IMR-90 (cell line): ENCODE measurements at regions not wholly inside any gene's neighbourhood (a gene's known extent, or its start where the extent isn't known, plus 50 kb on each side); places are given as distances from the start of the nearest gene placed in this dataset.

Experiments used
- ATAC-seq: fragments of 200-7000 bp; cut with Tn5 transposase; 2 replicates; pipeline ENCODE4 v1.9.1; 2020; ENCODE audit warnings: low read depth, mild to moderate bottlenecking, moderate library complexity
- BruUV-seq: library from RNA; stranded (reverse); fragments of 400-500 nt; replicated peaks from 2 replicates; lab custom pipeline; 2021; lab: Mats Ljungman, UMichigan
- CTCF ChIA-PET: fragments of 300-600 bp; formaldehyde crosslinking; extraction: SDS; loops from one replicate; lab custom pipeline; 2021; ENCODE audit warnings: antibody characterized with exemption; lab: Yijun Ruan, JAX
- POLR2A ChIA-PET: fragments of 300-600 bp; sonication (Branson Sonifier 250); formaldehyde crosslinking; loops from one replicate; lab custom pipeline; 2022; ENCODE audit warnings: antibody characterized with exemption; ENCODE audit not compliant: unreplicated experiment; lab: Charles Lee
- DNase-seq: peaks from one replicate; pipeline ENCODE4 v3.0.0; 2013
- H2AFZ ChIP-seq: replicated peaks from 2 replicates; pipeline ENCODE3; 2013; ENCODE audit warnings: low read length, mild to moderate bottlenecking; ENCODE audit not compliant: poor library complexity
- H2AK5ac ChIP-seq: 2 replicates; pipeline ENCODE4 v1.6.1; 2013; ENCODE audit warnings: low read depth, low read length, inconsistent platforms
- H2AK9ac ChIP-seq: replicated peaks from 2 replicates; pipeline ENCODE3; 2013; ENCODE audit warnings: mild to moderate bottlenecking, low read depth, low read length, moderate library complexity; ENCODE audit not compliant: poor library complexity
- H2BK120ac ChIP-seq: 2 replicates; pipeline ENCODE4 v1.6.1; 2013; ENCODE audit warnings: low read depth, low read length, inconsistent platforms
- H2BK15ac ChIP-seq: 3 replicates; pipeline ENCODE4 v1.6.1; 2013; ENCODE audit warnings: low read depth, low read length, inconsistent platforms
- H2BK20ac ChIP-seq: 2 replicates; pipeline ENCODE4 v1.6.1; 2013; ENCODE audit warnings: low read depth, mild to moderate bottlenecking, inconsistent platforms, low read length, moderate library complexity
- H2BK5ac ChIP-seq: 2 replicates; pipeline ENCODE4 v1.6.1; 2013; ENCODE audit warnings: mild to moderate bottlenecking, low read depth, low read length, inconsistent platforms; ENCODE audit not compliant: poor library complexity, severe bottlenecking
- H3K14ac ChIP-seq: replicated peaks from 2 replicates; pipeline ENCODE4 v1.6.1; 2013; ENCODE audit warnings: low read depth, low read length, inconsistent platforms
- H3K18ac ChIP-seq: 2 replicates; pipeline ENCODE4 v1.6.1; 2013; ENCODE audit warnings: low read depth, low read length, control low read depth
- H3K23ac ChIP-seq: 2 replicates; pipeline ENCODE4 v1.6.1; 2013; ENCODE audit warnings: low read depth, low read length, inconsistent platforms
- H3K27ac ChIP-seq: 2 replicates; pipeline ENCODE4 v1.5.1; 2013; ENCODE audit warnings: mild to moderate bottlenecking, control low read depth, low read length; ENCODE audit not compliant: insufficient read depth
- H3K27me3 ChIP-seq: 2 replicates; pipeline ENCODE4 v1.6.1; 2013; ENCODE audit warnings: low read length; ENCODE audit not compliant: control insufficient read depth, insufficient read depth
- H3K36me3 ChIP-seq: 2 replicates; pipeline ENCODE4 v1.6.1; 2013; ENCODE audit warnings: low read length, mixed read lengths; ENCODE audit not compliant: control insufficient read depth, insufficient read depth
- H3K4ac ChIP-seq: 2 replicates; pipeline ENCODE4 v1.6.1; 2013; ENCODE audit warnings: low read depth, low read length, inconsistent platforms
- H3K4me1 ChIP-seq: 2 replicates; pipeline ENCODE4 v1.6.1; 2013; ENCODE audit warnings: low read length, mixed read lengths; ENCODE audit not compliant: control insufficient read depth, insufficient read depth
- H3K4me2 ChIP-seq: 2 replicates; pipeline ENCODE4 v1.6.1; 2013; ENCODE audit warnings: low read depth, mild to moderate bottlenecking, control low read depth, low read length, moderate library complexity
- H3K4me3 ChIP-seq: 2 replicates; pipeline ENCODE4 v1.5.1; 2013; ENCODE audit warnings: low read depth, mild to moderate bottlenecking, control low read depth, low read length, moderate library complexity; ENCODE audit not compliant: insufficient read depth
- H3K56ac ChIP-seq: 2 replicates; pipeline ENCODE4 v1.6.1; 2013; ENCODE audit warnings: low read length, inconsistent platforms; ENCODE audit not compliant: insufficient read depth; ENCODE audit errors: extremely low read depth
- H3K79me1 ChIP-seq, 2 experiments: 2 replicates each; pipeline ENCODE4 v1.6.1; 2013; ENCODE audit warnings: low read length in 2 of 2, inconsistent platforms in 1 of 2, low read depth in 1 of 2
- H3K9ac ChIP-seq: 2 replicates; pipeline ENCODE4 v1.6.1; 2013; ENCODE audit warnings: low read depth, low read length, control low read depth
- H3K9me1 ChIP-seq: 2 replicates; pipeline ENCODE4 v1.6.1; 2013; ENCODE audit warnings: low read length, inconsistent platforms; ENCODE audit not compliant: insufficient read depth
- H3K9me3 ChIP-seq: 2 replicates; pipeline ENCODE4 v1.6.1; 2013; ENCODE audit warnings: low read length; ENCODE audit not compliant: control insufficient read depth, insufficient read depth
- H4K20me1 ChIP-seq: 2 replicates; pipeline ENCODE4 v1.6.1; 2013; ENCODE audit warnings: low read length, inconsistent platforms; ENCODE audit not compliant: insufficient read depth
- H4K5ac ChIP-seq: 2 replicates; pipeline ENCODE4 v1.6.1; 2013; ENCODE audit warnings: mild to moderate bottlenecking, low read depth, low read length, control low read depth
- H4K8ac ChIP-seq, 2 experiments: 2 replicates each; pipeline ENCODE4 v1.6.1; 2013; ENCODE audit warnings: low read depth in 2 of 2, low read length in 2 of 2, control low read depth in 1 of 2, inconsistent platforms in 1 of 2
- H4K91ac ChIP-seq: 2 replicates; pipeline ENCODE4 v1.6.1; 2013; ENCODE audit warnings: low read depth, low read length, inconsistent platforms; ENCODE audit not compliant: insufficient read depth
- CEBPB ChIP-seq: IDR thresholded peaks from 2 replicates; pipeline ENCODE4 v1.6.1; 2012; ENCODE audit warnings: low read depth, low read length, improper control_type of control experiment
- FOS ChIP-seq: fragments of 150-350 bp; IDR thresholded peaks from 2 replicates; pipeline ENCODE4 v1.6.1; 2016; ENCODE audit warnings: low read depth, low read length
- MAZ ChIP-seq: IDR thresholded peaks from 2 replicates; pipeline ENCODE4 v1.6.1; 2012; ENCODE audit warnings: low read depth, mild to moderate bottlenecking, low read length, improper control_type of control experiment, moderate library complexity, borderline replicate concordance
- NFE2L2 ChIP-seq: fragments of 150-350 bp; IDR thresholded peaks from 2 replicates; pipeline ENCODE4 v1.6.1; 2016; ENCODE audit warnings: low read depth, mild to moderate bottlenecking, low read length
- SMC3 ChIP-seq: fragments of 150-350 bp; IDR thresholded peaks from 2 replicates; pipeline ENCODE4 v1.6.1; 2016; ENCODE audit warnings: low read depth, mild to moderate bottlenecking, antibody characterized with exemption, low read length, moderate library complexity
- USF2 ChIP-seq: fragments of 150-350 bp; IDR thresholded peaks from 2 replicates; pipeline ENCODE4 v1.6.1; 2017; ENCODE audit warnings: mild to moderate bottlenecking, antibody characterized with exemption, low read length, low read depth
- WGBS, 2 experiments: methylation state at CpG; one replicate each; pipeline versions ENCODE4 v1.1.5 to v1.1.7; 2013; ENCODE audit warnings: missing lambda C conversion rate in 2 of 2; ENCODE audit not compliant: insufficient read length in 1 of 2; ENCODE audit errors: extremely low coverage in 2 of 2; 5-methylcytosine and 5-hydroxymethylcytosine counted together
- dilution Hi-C: fragments of 300-500 bp; cut with HindIII; formaldehyde crosslinking; loops from one replicate; pipeline ENCODE4 v1.14.3; 2018; ENCODE audit warnings: low sequenced_read_pairs; ENCODE audit not compliant: unreplicated experiment
- in situ Hi-C: fragments of 300-500 bp; cut with MboI; formaldehyde crosslinking; loops from 3 replicates; pipeline ENCODE4 v1.14.3; 2019; ENCODE audit warnings: low sequenced_read_pairs, inconsistent platforms, mixed read lengths
- intact Hi-C: fragments of 100-400 bp; cut with micrococcal nuclease; formaldehyde crosslinking; loops from 2 replicates; pipeline ENCODE4 v1.10.0; 2022

- H2AFZ ChIP-seq: no peak overlapping the region
- H3K14ac ChIP-seq: no peak overlapping the region
- no peak overlapping the region for H3K4me2 ChIP-seq
- no peaks in the 10 kb centered on the region for H3K79me1 ChIP-seq
- ATAC-seq (no peak), DNase-seq (no peak)
- no peak overlapping the region for H2BK120ac ChIP-seq
- H4K91ac ChIP-seq: no peak overlapping the region
- H3K4me3 ChIP-seq: no peak overlapping the region
- TF ChIP-seq USF2: no peak
- no peak for TF ChIP-seq MAZ
- TF ChIP-seq CEBPB: no peak
- no peak for TF ChIP-seq FOS
- no peak for TF ChIP-seq SMC3
- TF ChIP-seq NFE2L2: no peak
- no peak overlapping the region for H3K23ac ChIP-seq
- H3K4ac ChIP-seq: no peak overlapping the region
- H2BK15ac ChIP-seq: no peak overlapping the region
- no peaks in the 10 kb centered on the region for H3K9me1 ChIP-seq
- H2AK5ac ChIP-seq: no peak overlapping the region
- no peaks in the 10 kb centered on the region for H3K4me1 ChIP-seq
- no peaks in the 10 kb centered on the region for H4K20me1 ChIP-seq
- POLR2A ChIA-PET: no interaction called here
- WGBS, 2 experiments: no CpG with 5 or more reads among the region's 2 CpGs
- no TSS peak for BruUV-seq
- H3K56ac ChIP-seq: no peak overlapping the region
- in situ Hi-C loops: no loop called here
- dilution Hi-C loops: no loop called here
- H3K27me3 ChIP-seq: no peaks in the 10 kb centered on the region
- H2BK5ac ChIP-seq: no peak overlapping the region
- H3K18ac ChIP-seq: no peak overlapping the region
- H3K36me3 ChIP-seq: no peaks in the 10 kb centered on the region
- H4K5ac ChIP-seq: no peak overlapping the region
- H2BK20ac ChIP-seq: no peak overlapping the region
- no peak overlapping the region for H2AK9ac ChIP-seq
- H3K27ac ChIP-seq: no peak overlapping the region
- H3K9ac ChIP-seq: no peak overlapping the region
- no peak overlapping the region for H4K8ac ChIP-seq
- CTCF ChIA-PET: no interaction called here
- peaks cover 5% of the 10 kb centered on the region for H3K9me3 ChIP-seq
- intact Hi-C loops: loop anchor here (5.0 kb wide), 1 partner anchor 661 kb away; no protein-coding TSS in a partner anchor
Observed at GRCh38 chr4:14568351-14568750, 433.9 kb upstream of the CPEB2 start.
